ENCODE measurements at regions not wholly inside any gene's neighbourhood (a gene's known extent, or its start where the extent isn't known, plus 50 kb on each side); places are given as distances from the start of the nearest gene placed in this dataset.

- no peak for TF ChIP-seq CTCF (conservative IDR thresholded peaks at IDR 0.05)
- no peak for TF ChIP-seq ZFX (IDR thresholded peaks at IDR 0.05)
Observed at GRCh38 chr6:170008294-170008785, 256.9 kb downstream of the ERMARD start.

Measured in C4-2B (cell line).